HG03060 (cell line): ENCODE measurements at regions not wholly inside any gene's neighbourhood (a gene's known extent, or its start where the extent isn't known, plus 50 kb on each side); places are given as distances from the start of the nearest gene placed in this dataset.

ENCODE experiments used
- ATAC-seq: cut with Tn5 transposase; IDR thresholded peaks from one replicate; pipeline ENCODE4 v1.9.1; 2021; ENCODE audit warnings: low read depth, moderate number of reproducible peaks; ENCODE audit not compliant: unreplicated experiment

GRCh38 chr2:220962556-220962955 is 609.5 kb downstream of the EPHA4 start:
- no peak for ATAC-seq

- no peak for ATAC-seq
Observed at GRCh38 chr2:220963076-220963475, 609.0 kb downstream of the EPHA4 start.

- ATAC-seq = no peak
Observed at GRCh38 chr2:220963930-220964329, 608.2 kb downstream of the EPHA4 start.

- ATAC-seq = no peak
Observed at GRCh38 chr2:220966636-220967035, 605.5 kb downstream of the EPHA4 start.

GRCh38 chr2:220969348-220969747 is 602.8 kb downstream of the EPHA4 start:
- no peak for ATAC-seq

- no peak for ATAC-seq
Observed at GRCh38 chr2:220980966-220981675, 591.0 kb downstream of the EPHA4 start.

- ATAC-seq = no peak
Observed at GRCh38 chr2:220981926-220982325, 590.2 kb downstream of the EPHA4 start.

- no peak for ATAC-seq
Observed at GRCh38 chr2:220985561-220985960, 586.5 kb downstream of the EPHA4 start.

- ATAC-seq = no peak
Observed at GRCh38 chr2:220987839-220988238, 584.3 kb downstream of the EPHA4 start.

GRCh38 chr2:220991972-220992371 is 580.1 kb downstream of the EPHA4 start:
- no peak for ATAC-seq

GRCh38 chr2:220994846-220995245 is 577.3 kb downstream of the EPHA4 start:
- no peak for ATAC-seq

GRCh38 chr2:220995581-220995980 is 576.5 kb downstream of the EPHA4 start:
- ATAC-seq = no peak

GRCh38 chr2:220998156-220998555 is 573.9 kb downstream of the EPHA4 start:
- no peak for ATAC-seq

GRCh38 chr2:220999356-220999755 is 572.7 kb downstream of the EPHA4 start:
- no peak for ATAC-seq

- ATAC-seq = no peak
Observed at GRCh38 chr2:221001381-221001801, 570.7 kb downstream of the EPHA4 start.

- ATAC-seq = no peak
Observed at GRCh38 chr2:221002101-221002685, 569.9 kb downstream of the EPHA4 start.

GRCh38 chr2:221005338-221005737 is 566.8 kb downstream of the EPHA4 start:
- ATAC-seq = no peak

- ATAC-seq = no peak
Observed at GRCh38 chr2:221006084-221006483, 566.0 kb downstream of the EPHA4 start.

- ATAC-seq = no peak
Observed at GRCh38 chr2:221016551-221016950, 555.6 kb downstream of the EPHA4 start.

GRCh38 chr2:221018262-221018661 is 553.8 kb downstream of the EPHA4 start:
- ATAC-seq = no peak

- no peak for ATAC-seq
Observed at GRCh38 chr2:221019668-221020067, 552.4 kb downstream of the EPHA4 start.

- no peak for ATAC-seq
Observed at GRCh38 chr2:221022554-221022953, 549.5 kb downstream of the EPHA4 start.
